ENCODE measurements at regions not wholly inside any gene's neighbourhood (a gene's known extent, or its start where the extent isn't known, plus 50 kb on each side); places are given as distances from the start of the nearest gene placed in this dataset.

- Histone ChIP-seq H3K4me3 (ENCODE audit: low read length in 3 of 3) (no peak overlapping the region), H3K36me3 (ENCODE audit: control insufficient read depth in 2 of 3, insufficient read depth in 3 of 3, low read length in 3 of 3) (no peaks in the 10 kb centered on the region), H3K9ac (ENCODE audit: low read length in 3 of 3) (no peak overlapping the region), H3K9me3 (ENCODE audit: control insufficient read depth in 2 of 3, insufficient read depth in 1 of 3, low read length in 3 of 3) (no peaks in the 10 kb centered on the region), H3K27me3 (ENCODE audit: control insufficient read depth, insufficient read depth, low read length) (no peaks in the 10 kb centered on the region), H3K27ac (ENCODE audit: low read depth in 2 of 2, low read length in 2 of 2) (no peak overlapping the region), H3K4me1 (ENCODE audit: control insufficient read depth in 2 of 3, insufficient read depth in 2 of 3, low read depth in 1 of 3, low read length in 3 of 3) (no peaks in the 10 kb centered on the region)
- FAIRE-seq (no peak), DNase-seq (no peak)
- TF ChIP-seq CTCF (IDR thresholded peaks at IDR 0.05; ENCODE audit: borderline replicate concordance, extremely low read depth, insufficient read depth), result no peak
- intact Hi-C loops (cut with DNase I), result no loop called here
Observed at GRCh38 chr4:36508394-36508793, 227.0 kb downstream of the DTHD1 start.

- FAIRE-seq (no peak), DNase-seq (no peak)
- no peak for TF ChIP-seq CTCF (IDR thresholded peaks at IDR 0.05; ENCODE audit: borderline replicate concordance, extremely low read depth, insufficient read depth)
- H3K4me1 ChIP-seq (ENCODE audit: control insufficient read depth in 2 of 3, insufficient read depth in 2 of 3, low read depth in 1 of 3, low read length in 3 of 3), result no peaks in the 10 kb centered on the region
- H3K36me3 ChIP-seq (ENCODE audit: control insufficient read depth in 2 of 3, insufficient read depth in 3 of 3, low read length in 3 of 3), result no peaks in the 10 kb centered on the region
- H3K27me3 ChIP-seq (ENCODE audit: control insufficient read depth, insufficient read depth, low read length), result no peaks in the 10 kb centered on the region
- no peak overlapping the region for H3K9ac ChIP-seq (ENCODE audit: low read length in 3 of 3)
- H3K4me3 ChIP-seq (ENCODE audit: low read length in 3 of 3), result no peak overlapping the region
- no peaks in the 10 kb centered on the region for H3K9me3 ChIP-seq (ENCODE audit: control insufficient read depth in 2 of 3, insufficient read depth in 1 of 3, low read length in 3 of 3)
- no peak overlapping the region for H3K27ac ChIP-seq (ENCODE audit: low read depth in 2 of 2, low read length in 2 of 2)
- intact Hi-C loops (cut with DNase I), result no loop called here
Observed at GRCh38 chr4:36509845-36510244, 228.4 kb downstream of the DTHD1 start.

- H3K27me3 ChIP-seq (ENCODE audit: control insufficient read depth, insufficient read depth, low read length), result no peaks in the 10 kb centered on the region
- TF ChIP-seq CTCF (IDR thresholded peaks at IDR 0.05; ENCODE audit: borderline replicate concordance, extremely low read depth, insufficient read depth), result no peak
- H3K4me1 ChIP-seq (ENCODE audit: control insufficient read depth in 2 of 3, insufficient read depth in 2 of 3, low read depth in 1 of 3, low read length in 3 of 3), result no peaks in the 10 kb centered on the region
- intact Hi-C loops (cut with DNase I), result no loop called here
- no peak overlapping the region for H3K4me3 ChIP-seq (ENCODE audit: low read length in 3 of 3)
- H3K9me3 ChIP-seq (ENCODE audit: control insufficient read depth in 2 of 3, insufficient read depth in 1 of 3, low read length in 3 of 3), result no peaks in the 10 kb centered on the region
- DNase-seq, result no peak
- no peak overlapping the region for H3K9ac ChIP-seq (ENCODE audit: low read length in 3 of 3)
- H3K36me3 ChIP-seq (ENCODE audit: control insufficient read depth in 2 of 3, insufficient read depth in 3 of 3, low read length in 3 of 3), result no peaks in the 10 kb centered on the region
- FAIRE-seq, result no peak
- no peak overlapping the region for H3K27ac ChIP-seq (ENCODE audit: low read depth in 2 of 2, low read length in 2 of 2)
Observed at GRCh38 chr4:36511785-36512184, 230.4 kb downstream of the DTHD1 start.

- Histone ChIP-seq H3K36me3 (ENCODE audit: control insufficient read depth in 2 of 3, insufficient read depth in 3 of 3, low read length in 3 of 3) (no peaks in the 10 kb centered on the region), H3K9ac (ENCODE audit: low read length in 3 of 3) (no peak overlapping the region), H3K27me3 (ENCODE audit: control insufficient read depth, insufficient read depth, low read length) (no peaks in the 10 kb centered on the region), H3K4me3 (ENCODE audit: low read length in 3 of 3) (no peak overlapping the region), H3K27ac (ENCODE audit: low read depth in 2 of 2, low read length in 2 of 2) (no peak overlapping the region), H3K9me3 (ENCODE audit: control insufficient read depth in 2 of 3, insufficient read depth in 1 of 3, low read length in 3 of 3) (no peaks in the 10 kb centered on the region), H3K4me1 (ENCODE audit: control insufficient read depth in 2 of 3, insufficient read depth in 2 of 3, low read depth in 1 of 3, low read length in 3 of 3) (no peaks in the 10 kb centered on the region)
- no peak for FAIRE-seq
- no peak for DNase-seq
- TF ChIP-seq CTCF (IDR thresholded peaks at IDR 0.05; ENCODE audit: borderline replicate concordance, extremely low read depth, insufficient read depth), result no peak
- intact Hi-C loops (cut with DNase I), result no loop called here
Observed at GRCh38 chr4:36516522-36517095, 235.2 kb downstream of the DTHD1 start.
